Activated naive CD4-positive, alpha-beta T cell (primary cell): ENCODE measurements at regions not wholly inside any gene's neighbourhood (a gene's known extent, or its start where the extent isn't known, plus 50 kb on each side); places are given as distances from the start of the nearest gene placed in this dataset.

Source experiments
- DNase-seq, 4 experiments: peaks; one replicate each; lab custom pipeline; 2025; lab: John Stamatoyannopoulos, UW

GRCh38 chr11:70608568-70609470 lies 210.5 kb downstream of the CTTN start:
- no peak for DNase-seq

- DNase-seq, result no peak
These were observed 212.5 kb downstream of the CTTN start for GRCh38 chr11:70610566-70611565.

GRCh38 chr11:70611821-70612220 lies 213.5 kb downstream of the CTTN start:
- no peak for DNase-seq

GRCh38 chr11:70612459-70613141 lies 214.3 kb downstream of the CTTN start:
- no peak for DNase-seq

GRCh38 chr11:70614034-70614681 lies 215.8 kb downstream of the CTTN start:
- DNase-seq, result no peak

GRCh38 chr11:70615036-70615875 lies 216.9 kb downstream of the CTTN start:
- no peak for DNase-seq

- no peak for DNase-seq
These were observed 218.0 kb downstream of the CTTN start for GRCh38 chr11:70616317-70616716.

GRCh38 chr11:70616938-70617654 lies 218.8 kb downstream of the CTTN start:
- DNase-seq, result no peak

- DNase-seq, result no peak
These were observed 220.2 kb downstream of the CTTN start for GRCh38 chr11:70618431-70619101.

- DNase-seq, result no peak
These were observed 221.3 kb downstream of the CTTN start for GRCh38 chr11:70619591-70619990.

GRCh38 chr11:70620510-70621184 lies 222.3 kb downstream of the CTTN start:
- DNase-seq, result no peak

GRCh38 chr11:70621241-70621640 lies 222.9 kb downstream of the CTTN start:
- DNase-seq, result no peak

GRCh38 chr11:70622091-70622490 lies 223.8 kb downstream of the CTTN start:
- DNase-seq, result no peak

- no peak for DNase-seq
These were observed 225.7 kb downstream of the CTTN start for GRCh38 chr11:70623906-70624597.

- DNase-seq, result no peak
These were observed 226.3 kb downstream of the CTTN start for GRCh38 chr11:70624598-70624993.

GRCh38 chr11:70625051-70625450 lies 226.7 kb downstream of the CTTN start:
- DNase-seq, result no peak

GRCh38 chr11:70625582-70626518 lies 227.5 kb downstream of the CTTN start:
- DNase-seq, result no peak
